DOHH2 (cell line): ENCODE measurements at regions not wholly inside any gene's neighbourhood (a gene's known extent, or its start where the extent isn't known, plus 50 kb on each side); places are given as distances from the start of the nearest gene placed in this dataset.

Source experiments
- EZH2phosphoT487 ChIP-seq: fragments of 200-600 bp; sonication (generic); IDR thresholded peaks from 2 replicates; pipeline ENCODE4 v1.6.1; 2017; ENCODE audit warnings: borderline replicate concordance, mild to moderate bottlenecking, antibody characterized with exemption, low read length, moderate library complexity, mixed read lengths
- TF ChIP-seq, protein P1 (sequence below): fragments of 200-600 bp; sonication (generic); IDR thresholded peaks from one replicate; pipeline ENCODE4 v1.5.1; 2014; ENCODE audit warnings: antibody characterized with exemption, mild to moderate bottlenecking, low read depth, low read length; ENCODE audit not compliant: poor library complexity, severe bottlenecking

DNA sequence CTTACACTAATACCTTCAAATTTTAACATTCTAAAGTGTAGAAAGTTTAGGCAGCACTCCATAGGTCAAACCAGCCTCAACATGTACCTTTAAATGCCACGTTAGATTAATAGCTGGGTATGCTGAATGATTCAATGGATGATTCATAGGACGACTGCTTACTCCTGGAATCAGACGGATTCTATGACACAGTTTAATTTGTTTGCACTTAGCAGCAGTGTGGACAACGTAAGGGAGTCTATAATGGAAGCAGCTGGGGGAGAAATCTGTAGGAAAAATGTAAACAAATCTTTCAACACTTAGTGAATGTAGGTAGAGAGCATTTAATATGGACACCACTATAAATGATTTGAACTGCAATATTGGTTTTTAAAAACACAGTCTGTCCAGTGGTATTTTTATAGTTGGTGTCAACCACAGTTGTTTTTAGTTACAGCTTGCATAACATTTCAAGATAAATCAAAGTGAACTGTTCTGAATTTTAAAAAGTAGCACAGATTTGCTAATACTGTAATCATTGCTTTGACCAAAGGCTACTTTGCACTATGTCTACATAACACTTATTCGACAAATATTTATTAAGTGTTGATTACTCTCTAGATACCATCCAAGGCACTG, 701.5 kb upstream of the MEF2C start:
- TF ChIP-seq, protein P1, sequence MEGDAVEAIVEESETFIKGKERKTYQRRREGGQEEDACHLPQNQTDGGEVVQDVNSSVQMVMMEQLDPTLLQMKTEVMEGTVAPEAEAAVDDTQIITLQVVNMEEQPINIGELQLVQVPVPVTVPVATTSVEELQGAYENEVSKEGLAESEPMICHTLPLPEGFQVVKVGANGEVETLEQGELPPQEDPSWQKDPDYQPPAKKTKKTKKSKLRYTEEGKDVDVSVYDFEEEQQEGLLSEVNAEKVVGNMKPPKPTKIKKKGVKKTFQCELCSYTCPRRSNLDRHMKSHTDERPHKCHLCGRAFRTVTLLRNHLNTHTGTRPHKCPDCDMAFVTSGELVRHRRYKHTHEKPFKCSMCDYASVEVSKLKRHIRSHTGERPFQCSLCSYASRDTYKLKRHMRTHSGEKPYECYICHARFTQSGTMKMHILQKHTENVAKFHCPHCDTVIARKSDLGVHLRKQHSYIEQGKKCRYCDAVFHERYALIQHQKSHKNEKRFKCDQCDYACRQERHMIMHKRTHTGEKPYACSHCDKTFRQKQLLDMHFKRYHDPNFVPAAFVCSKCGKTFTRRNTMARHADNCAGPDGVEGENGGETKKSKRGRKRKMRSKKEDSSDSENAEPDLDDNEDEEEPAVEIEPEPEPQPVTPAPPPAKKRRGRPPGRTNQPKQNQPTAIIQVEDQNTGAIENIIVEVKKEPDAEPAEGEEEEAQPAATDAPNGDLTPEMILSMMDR = no peak
- TF ChIP-seq EZH2phosphoT487 = no peak
